DND-41 (cell line): ENCODE measurements at regions not wholly inside any gene's neighbourhood (a gene's known extent, or its start where the extent isn't known, plus 50 kb on each side); places are given as distances from the start of the nearest gene placed in this dataset.

Experiments
- ATAC-seq: fragments of 200-7000 bp; cut with Tn5 transposase; 3 replicates; pipeline ENCODE4 v1.9.1; 2021; ENCODE audit warnings: low read depth; ENCODE audit not compliant: insufficient read depth
- DNase-seq: peaks from one replicate; pipeline ENCODE4 v3.0.0-alpha.2; 2020
- H2AFZ ChIP-seq: 2 replicates; pipeline ENCODE4 v1.6.0; 2012; ENCODE audit warnings: low read depth, low read length
- H3K27ac ChIP-seq: 2 replicates; pipeline ENCODE4 v1.5.1; 2012; ENCODE audit warnings: low read length, inconsistent platforms
- H3K27me3 ChIP-seq: fragments of 200-600 bp; sonication (generic); 2 replicates; pipeline ENCODE4 v1.6.0; 2012; ENCODE audit warnings: low read length, mild to moderate bottlenecking, inconsistent platforms; ENCODE audit not compliant: insufficient read depth, poor library complexity
- H3K36me3 ChIP-seq: 2 replicates; pipeline ENCODE4 v1.5.1; 2012; ENCODE audit warnings: low read length, inconsistent platforms; ENCODE audit not compliant: insufficient read depth
- H3K4me1 ChIP-seq: 2 replicates; pipeline ENCODE4 v1.5.1; 2012; ENCODE audit warnings: mild to moderate bottlenecking, low read length; ENCODE audit not compliant: insufficient read depth
- H3K4me2 ChIP-seq: 2 replicates; pipeline ENCODE4 v1.6.0; 2012; ENCODE audit warnings: mild to moderate bottlenecking, moderate library complexity, low read length, inconsistent platforms; ENCODE audit not compliant: insufficient read depth
- H3K4me3 ChIP-seq, 2 experiments: fragments of 200-600 bp in 1 of 2; shearing (Covaris generic) in 1 of 2; 2 replicates each; pipeline ENCODE4 v1.5.1; 2012 to 2016; ENCODE audit warnings: inconsistent platforms in 2 of 2, low read length in 2 of 2, mild to moderate bottlenecking in 2 of 2, low read depth in 1 of 2, moderate library complexity in 1 of 2
- H3K79me2 ChIP-seq: 2 replicates; pipeline ENCODE4 v1.6.0; 2012; ENCODE audit warnings: low read length, inconsistent platforms; ENCODE audit not compliant: insufficient read depth
- H3K9ac ChIP-seq: 2 replicates; pipeline ENCODE4 v1.6.0; 2012; ENCODE audit warnings: low read depth, mild to moderate bottlenecking, inconsistent platforms, low read length, moderate library complexity
- H3K9me3 ChIP-seq: 2 replicates; pipeline ENCODE4 v1.5.1; 2012; ENCODE audit warnings: low read length, moderate library complexity, mild to moderate bottlenecking, inconsistent platforms; ENCODE audit not compliant: insufficient read depth, severe bottlenecking
- H4K20me1 ChIP-seq: 2 replicates; pipeline ENCODE4 v1.6.0; 2012; ENCODE audit warnings: low read length; ENCODE audit not compliant: insufficient read depth
- EZH2 ChIP-seq: IDR thresholded peaks from 3 replicates; pipeline ENCODE4 v1.6.1; 2012; ENCODE audit warnings: borderline replicate concordance, low read depth, mild to moderate bottlenecking, moderate library complexity, low read length, inconsistent platforms; ENCODE audit not compliant: severe bottlenecking
- TF ChIP-seq, protein P1 (sequence below): IDR thresholded peaks from 2 replicates; pipeline ENCODE4 v1.5.1; 2012; ENCODE audit warnings: borderline replicate concordance, low read length, moderate library complexity, mild to moderate bottlenecking; ENCODE audit not compliant: poor library complexity, severe bottlenecking; ENCODE audit errors: extremely low read depth

GRCh38 chr1:166573199-166573598, 266.1 kb upstream of the POGK start:
- no peak overlapping the region for H3K4me2 ChIP-seq
- DNase-seq: no peak
- H3K79me2 ChIP-seq: no peaks in the 10 kb centered on the region
- H3K27me3 ChIP-seq: peaks cover 3% of the 10 kb centered on the region
- ATAC-seq: no peak
- no peaks in the 10 kb centered on the region for H3K9me3 ChIP-seq
- H4K20me1 ChIP-seq: no peaks in the 10 kb centered on the region
- no peaks in the 10 kb centered on the region for H3K36me3 ChIP-seq
- TF ChIP-seq, protein P1, sequence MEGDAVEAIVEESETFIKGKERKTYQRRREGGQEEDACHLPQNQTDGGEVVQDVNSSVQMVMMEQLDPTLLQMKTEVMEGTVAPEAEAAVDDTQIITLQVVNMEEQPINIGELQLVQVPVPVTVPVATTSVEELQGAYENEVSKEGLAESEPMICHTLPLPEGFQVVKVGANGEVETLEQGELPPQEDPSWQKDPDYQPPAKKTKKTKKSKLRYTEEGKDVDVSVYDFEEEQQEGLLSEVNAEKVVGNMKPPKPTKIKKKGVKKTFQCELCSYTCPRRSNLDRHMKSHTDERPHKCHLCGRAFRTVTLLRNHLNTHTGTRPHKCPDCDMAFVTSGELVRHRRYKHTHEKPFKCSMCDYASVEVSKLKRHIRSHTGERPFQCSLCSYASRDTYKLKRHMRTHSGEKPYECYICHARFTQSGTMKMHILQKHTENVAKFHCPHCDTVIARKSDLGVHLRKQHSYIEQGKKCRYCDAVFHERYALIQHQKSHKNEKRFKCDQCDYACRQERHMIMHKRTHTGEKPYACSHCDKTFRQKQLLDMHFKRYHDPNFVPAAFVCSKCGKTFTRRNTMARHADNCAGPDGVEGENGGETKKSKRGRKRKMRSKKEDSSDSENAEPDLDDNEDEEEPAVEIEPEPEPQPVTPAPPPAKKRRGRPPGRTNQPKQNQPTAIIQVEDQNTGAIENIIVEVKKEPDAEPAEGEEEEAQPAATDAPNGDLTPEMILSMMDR: no peak
- TF ChIP-seq EZH2: no peak
- H3K27ac ChIP-seq: no peak overlapping the region
- no peak overlapping the region for H2AFZ ChIP-seq
- no peaks in the 10 kb centered on the region for H3K4me1 ChIP-seq
- no peak overlapping the region for H3K9ac ChIP-seq
- no peak overlapping the region for H3K4me3 ChIP-seq

GRCh38 chr1:166579557-166580501, 259.4 kb upstream of the POGK start:
- DNase-seq (no peak), ATAC-seq (no peak)
- Histone ChIP-seq H3K9me3 (no peaks in the 10 kb centered on the region), H3K27ac (no peak overlapping the region), H3K4me3 (no peak overlapping the region), H3K79me2 (no peaks in the 10 kb centered on the region), H3K36me3 (no peaks in the 10 kb centered on the region), H3K9ac (no peak overlapping the region), H2AFZ (no peak overlapping the region), H3K4me1 (no peaks in the 10 kb centered on the region), H3K27me3 (peaks cover 5% of the 10 kb centered on the region), H3K4me2 (no peak overlapping the region), H4K20me1 (no peaks in the 10 kb centered on the region)
- no peak for TF ChIP-seq EZH2
- TF ChIP-seq, protein P1: no peak

GRCh38 chr1:166588741-166589140, 250.5 kb upstream of the POGK start:
- Histone ChIP-seq H3K4me2 (no peak overlapping the region), H3K4me3 (no peak overlapping the region), H2AFZ (no peak overlapping the region), H3K36me3 (no peaks in the 10 kb centered on the region), H3K4me1 (no peaks in the 10 kb centered on the region), H3K79me2 (no peaks in the 10 kb centered on the region), H3K9me3 (no peaks in the 10 kb centered on the region), H4K20me1 (no peaks in the 10 kb centered on the region), H3K9ac (no peak overlapping the region), H3K27me3 (peaks cover 3% of the 10 kb centered on the region), H3K27ac (no peak overlapping the region)
- no peak for ATAC-seq
- TF ChIP-seq, protein P1: no peak
- TF ChIP-seq EZH2: no peak
- no peak for DNase-seq
